ENCODE measurements at regions not wholly inside any gene's neighbourhood (a gene's known extent, or its start where the extent isn't known, plus 50 kb on each side); places are given as distances from the start of the nearest gene placed in this dataset.

GRCh38 chr10:129350690-129351089 is 116.4 kb upstream of the MGMT start:
- no peak for DNase-seq (ENCODE audit: low read depth, low spot score)

- no peak for DNase-seq (ENCODE audit: low read depth, low spot score)
These were observed 113.9 kb upstream of the MGMT start for GRCh38 chr10:129353101-129353500.

- no peak for DNase-seq (ENCODE audit: low read depth, low spot score)
These were observed 107.0 kb upstream of the MGMT start for GRCh38 chr10:129360046-129360445.

GRCh38 chr10:129361676-129362376 is 105.2 kb upstream of the MGMT start:
- no peak for DNase-seq (ENCODE audit: low read depth, low spot score)

- DNase-seq (ENCODE audit: low read depth, low spot score): no peak
These were observed 102.1 kb upstream of the MGMT start for GRCh38 chr10:129364949-129365348.

GRCh38 chr10:129365767-129366402 is 101.2 kb upstream of the MGMT start:
- DNase-seq (ENCODE audit: low read depth, low spot score): no peak

GRCh38 chr10:129366450-129366849 is 100.6 kb upstream of the MGMT start:
- DNase-seq (ENCODE audit: low read depth, low spot score): no peak

- no peak for DNase-seq (ENCODE audit: low read depth, low spot score)
These were observed 97.5 kb upstream of the MGMT start for GRCh38 chr10:129369566-129369965.

GRCh38 chr10:129371541-129371940 is 95.5 kb upstream of the MGMT start:
- DNase-seq (ENCODE audit: low read depth, low spot score): no peak

GRCh38 chr10:129372172-129372571 is 94.9 kb upstream of the MGMT start:
- DNase-seq (ENCODE audit: low read depth, low spot score): no peak

- no peak for DNase-seq (ENCODE audit: low read depth, low spot score)
These were observed 93.8 kb upstream of the MGMT start for GRCh38 chr10:129373231-129373630.

- no peak for DNase-seq (ENCODE audit: low read depth, low spot score)
These were observed 93.3 kb upstream of the MGMT start for GRCh38 chr10:129373718-129374117.

GRCh38 chr10:129375171-129375570 is 91.9 kb upstream of the MGMT start:
- DNase-seq (ENCODE audit: low read depth, low spot score): no peak

- DNase-seq (ENCODE audit: low read depth, low spot score): no peak
These were observed 91.1 kb upstream of the MGMT start for GRCh38 chr10:129375912-129376311.

- DNase-seq (ENCODE audit: low read depth, low spot score): no peak
These were observed 86.8 kb upstream of the MGMT start for GRCh38 chr10:129380279-129380678.

- no peak for DNase-seq (ENCODE audit: low read depth, low spot score)
These were observed 85.3 kb upstream of the MGMT start for GRCh38 chr10:129381741-129382140.

GRCh38 chr10:129382401-129382800 is 84.6 kb upstream of the MGMT start:
- no peak for DNase-seq (ENCODE audit: low read depth, low spot score)

- no peak for DNase-seq (ENCODE audit: low read depth, low spot score)
These were observed 83.4 kb upstream of the MGMT start for GRCh38 chr10:129383651-129384050.

- DNase-seq (ENCODE audit: low read depth, low spot score): no peak
These were observed 81.4 kb upstream of the MGMT start for GRCh38 chr10:129385600-129385999.

GRCh38 chr10:129386415-129387257 is 80.4 kb upstream of the MGMT start:
- DNase-seq (ENCODE audit: low read depth, low spot score): no peak

GRCh38 chr10:129387258-129387525 is 79.8 kb upstream of the MGMT start:
- DNase-seq (ENCODE audit: low read depth, low spot score): no peak

- DNase-seq (ENCODE audit: low read depth, low spot score): no peak
These were observed 78.6 kb upstream of the MGMT start for GRCh38 chr10:129388435-129388834.

GRCh38 chr10:129389194-129389593 is 77.8 kb upstream of the MGMT start:
- no peak for DNase-seq (ENCODE audit: low read depth, low spot score)
